NB4 (cell line): ENCODE measurements at regions not wholly inside any gene's neighbourhood (a gene's known extent, or its start where the extent isn't known, plus 50 kb on each side); places are given as distances from the start of the nearest gene placed in this dataset.

Source experiments
- CTCF ChIP-seq: IDR thresholded peaks from one replicate; pipeline ENCODE4 v1.5.1; 2012; ENCODE audit warnings: low read depth, low read length
- MAX ChIP-seq: IDR thresholded peaks from 2 replicates; pipeline ENCODE4 v1.6.1; 2011; ENCODE audit warnings: low read depth, low read length
- MYC ChIP-seq: IDR thresholded peaks from 2 replicates; pipeline ENCODE4 v1.6.1; 2011; ENCODE audit warnings: low read depth, low read length
- POLR2A ChIP-seq: IDR thresholded peaks from 2 replicates; pipeline ENCODE4 v1.6.1; 2011; ENCODE audit warnings: mild to moderate bottlenecking; ENCODE audit not compliant: insufficient read length; ENCODE audit errors: extremely low read depth

GRCh38 chr3:197407526-197407925 is 109.1 kb upstream of the DLG1 start:
- no peak for TF ChIP-seq CTCF
- no peak for TF ChIP-seq POLR2A
- TF ChIP-seq MAX = no peak
- TF ChIP-seq MYC = no peak
